HG02981 (cell line): ENCODE measurements at regions not wholly inside any gene's neighbourhood (a gene's known extent, or its start where the extent isn't known, plus 50 kb on each side); places are given as distances from the start of the nearest gene placed in this dataset.

Source experiments
- ATAC-seq: cut with Tn5 transposase; IDR thresholded peaks from one replicate; pipeline ENCODE4 v1.9.1; 2021; ENCODE audit warnings: mild to moderate bottlenecking, moderate library complexity; ENCODE audit not compliant: unreplicated experiment

DNA sequence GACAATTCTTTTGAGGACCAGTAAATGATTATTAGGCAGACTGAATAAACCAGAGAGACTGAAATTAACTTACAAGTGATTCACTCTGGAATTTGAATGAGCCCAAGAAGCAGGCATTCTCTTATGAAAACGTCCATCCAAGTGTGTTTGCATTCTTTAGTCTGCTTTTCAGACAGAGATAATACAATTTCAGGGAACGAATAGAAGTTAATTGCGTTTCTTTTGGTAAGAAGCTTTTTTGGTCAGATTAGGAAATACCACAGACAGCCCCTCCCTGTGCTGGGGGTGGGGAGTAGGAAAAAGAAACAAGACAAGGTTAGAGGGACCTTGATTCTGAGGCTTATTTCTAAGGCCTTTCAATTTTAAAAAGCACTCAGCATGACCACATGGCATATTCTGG, 874.4 kb downstream of the SUCLG1 start:
- no peak for ATAC-seq

DNA sequence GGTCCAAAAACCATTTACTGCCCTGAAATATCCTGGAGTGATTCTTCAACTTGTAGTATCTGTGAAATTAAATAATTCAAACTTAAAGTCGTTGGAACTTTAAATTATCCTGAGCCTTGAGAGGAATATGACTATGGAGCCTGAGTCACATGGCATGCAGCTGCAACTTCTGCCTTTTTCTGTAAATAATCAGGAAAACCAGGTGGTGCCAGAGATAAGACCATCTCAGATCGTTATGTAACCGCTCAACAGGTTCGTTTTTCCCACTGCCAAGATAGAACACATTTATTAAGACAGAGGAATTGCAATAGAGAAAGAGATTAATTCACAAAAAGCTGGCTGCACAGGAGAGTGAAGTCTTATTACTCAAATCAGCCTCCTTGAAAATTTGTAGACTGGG, 876.5 kb downstream of the SUCLG1 start:
- no peak for ATAC-seq

DNA sequence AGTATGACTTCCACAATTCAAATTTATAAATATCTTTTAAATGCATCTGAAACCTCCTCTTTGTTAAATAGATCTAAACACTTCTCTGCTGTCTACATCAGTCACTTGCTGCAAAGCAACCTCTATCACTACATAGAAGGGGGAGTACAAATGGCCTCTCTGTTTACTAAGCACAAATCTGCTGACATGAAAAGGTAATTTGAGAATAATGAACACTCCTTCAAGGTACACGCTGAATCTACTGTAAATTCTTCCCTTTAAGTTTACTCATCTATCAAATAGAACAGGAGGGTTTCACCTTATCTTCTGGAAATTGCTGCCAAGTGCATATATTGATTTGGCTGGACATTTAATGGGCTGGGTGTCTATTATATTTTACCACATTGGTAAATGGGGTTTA, 879.6 kb downstream of the SUCLG1 start:
- no peak for ATAC-seq

GRCh38 chr2:83578405-83578804, 880.7 kb downstream of the SUCLG1 start:
- ATAC-seq, result no peak

DNA sequence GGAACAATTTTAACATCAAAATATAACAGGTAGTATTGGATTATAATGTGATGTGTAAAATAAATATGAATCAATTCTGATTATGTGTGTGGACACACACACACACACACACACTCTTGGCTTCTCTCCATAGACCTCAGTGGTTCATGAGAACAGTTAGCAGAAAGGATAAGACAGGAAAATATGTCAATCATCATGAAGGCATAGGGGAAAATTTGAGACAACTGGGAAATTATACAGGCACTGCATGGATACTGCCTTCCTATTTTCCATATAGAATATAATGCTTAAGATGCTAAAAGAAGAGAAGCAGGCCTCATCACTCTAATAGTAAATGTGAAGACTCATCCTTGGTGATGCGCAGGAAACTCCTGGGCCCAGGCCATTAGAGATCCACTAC, 884.5 kb downstream of the SUCLG1 start:
- ATAC-seq, result no peak

- no peak for ATAC-seq
Measured at GRCh38 chr2:83573060-83573459, 886.0 kb downstream of the SUCLG1 start.

GRCh38 chr2:83572400-83572799, 886.7 kb downstream of the SUCLG1 start:
- ATAC-seq, result no peak

GRCh38 chr2:83567551-83567950, 891.5 kb downstream of the SUCLG1 start:
- no peak for ATAC-seq

- no peak for ATAC-seq
Measured at GRCh38 chr2:83565626-83566025, 893.5 kb downstream of the SUCLG1 start.

GRCh38 chr2:83565181-83565580, 893.9 kb downstream of the SUCLG1 start:
- ATAC-seq, result no peak

- no peak for ATAC-seq
Measured at GRCh38 chr2:83561592-83561991, 897.5 kb downstream of the SUCLG1 start.

DNA sequence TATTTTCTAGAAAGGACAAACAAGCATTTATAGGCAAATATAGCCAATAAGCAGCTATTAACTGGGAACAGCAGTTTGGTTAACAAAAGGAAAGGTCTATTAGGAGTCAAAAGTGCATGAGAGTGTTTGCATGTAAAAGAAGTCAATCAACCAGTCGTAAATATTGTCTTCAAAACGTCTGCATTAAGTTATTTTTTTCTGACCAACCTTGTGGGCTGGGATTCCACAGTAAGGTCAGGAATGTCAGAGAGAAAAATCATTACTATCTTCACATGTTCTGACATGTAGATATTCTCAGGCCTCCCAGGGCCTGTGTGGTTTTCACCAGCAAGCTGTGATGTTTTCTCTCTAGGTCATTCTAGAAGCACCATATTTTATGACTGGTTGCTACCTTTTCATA, 922.5 kb downstream of the SUCLG1 start:
- ATAC-seq, result no peak

- no peak for ATAC-seq
Measured at GRCh38 chr2:83534416-83534815, 924.7 kb downstream of the SUCLG1 start.

DNA sequence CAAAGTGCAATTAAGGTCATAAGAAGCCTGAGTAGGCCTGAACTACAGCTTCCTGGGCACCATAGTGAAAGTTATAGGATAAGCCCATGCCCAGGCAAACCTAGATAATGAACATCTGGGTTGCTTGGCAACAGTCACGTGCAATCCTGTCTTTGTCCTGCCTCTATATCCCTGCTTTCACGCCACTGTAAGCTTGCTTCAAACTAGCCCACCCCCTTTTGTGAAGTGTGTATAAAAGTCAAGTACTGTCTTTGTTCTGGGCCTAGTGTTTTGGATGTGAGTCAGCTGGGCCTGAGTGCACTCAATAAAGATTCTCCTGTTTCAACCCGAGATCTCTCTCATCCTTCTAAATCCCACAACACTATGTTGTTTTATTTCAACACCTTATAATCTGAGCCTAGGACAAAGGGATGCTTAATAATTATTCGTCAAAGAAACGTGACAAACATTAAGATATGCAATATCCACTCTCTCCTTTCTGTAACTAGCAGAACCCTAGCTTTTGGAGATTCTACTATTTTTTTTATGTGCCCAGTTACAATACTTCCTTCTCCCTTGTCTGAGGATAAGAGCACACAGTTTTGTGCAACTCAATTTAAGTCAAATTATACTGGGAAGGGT, 927.8 kb downstream of the SUCLG1 start:
- no peak for ATAC-seq

DNA sequence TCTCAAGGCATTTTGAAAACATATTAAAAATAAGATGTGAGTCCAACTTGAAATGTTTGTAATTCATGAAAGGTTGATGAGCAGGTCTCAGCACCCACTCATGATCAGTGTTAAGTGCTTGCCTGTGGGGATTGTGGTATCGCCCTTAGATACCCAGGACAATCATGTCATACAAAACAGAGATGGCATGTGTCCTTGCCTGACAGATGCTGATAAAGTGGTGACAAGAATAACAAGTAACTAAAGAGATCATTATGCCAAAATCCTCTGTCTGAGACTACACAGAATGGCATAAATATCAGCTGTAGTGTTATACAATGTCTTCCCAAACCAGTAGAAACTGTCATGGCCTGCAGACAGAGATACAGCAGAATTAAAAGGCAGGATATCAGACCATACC, 930.3 kb downstream of the SUCLG1 start:
- ATAC-seq, result no peak

DNA sequence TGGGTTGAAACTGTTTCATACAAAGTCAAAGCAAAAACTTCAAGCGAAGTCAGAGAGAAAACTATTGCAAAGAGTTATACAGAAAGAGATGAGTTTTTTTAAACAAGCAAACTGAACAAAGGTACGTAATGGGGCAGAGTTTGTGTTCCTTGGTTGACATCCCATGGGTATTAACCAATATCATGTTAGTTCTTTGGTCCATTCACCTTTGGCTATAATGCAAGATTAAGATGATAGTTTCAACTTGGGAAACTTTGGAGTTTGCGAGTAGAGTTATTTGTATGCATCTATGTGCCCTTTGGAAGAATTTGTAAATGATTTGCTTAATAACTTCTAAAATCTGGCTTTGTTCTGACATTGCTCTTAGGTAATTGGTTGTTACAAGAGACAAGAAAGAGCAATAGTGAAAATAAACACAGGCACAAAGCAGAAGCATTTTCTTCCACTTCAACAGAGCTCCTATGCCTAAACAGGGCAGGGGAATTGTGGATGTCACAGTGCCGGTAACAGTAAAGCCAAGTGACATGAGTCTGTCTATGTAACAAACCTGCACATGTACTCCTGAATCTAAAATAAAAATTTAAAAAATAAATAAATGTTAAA, 936.1 kb downstream of the SUCLG1 start:
- ATAC-seq, result no peak

DNA sequence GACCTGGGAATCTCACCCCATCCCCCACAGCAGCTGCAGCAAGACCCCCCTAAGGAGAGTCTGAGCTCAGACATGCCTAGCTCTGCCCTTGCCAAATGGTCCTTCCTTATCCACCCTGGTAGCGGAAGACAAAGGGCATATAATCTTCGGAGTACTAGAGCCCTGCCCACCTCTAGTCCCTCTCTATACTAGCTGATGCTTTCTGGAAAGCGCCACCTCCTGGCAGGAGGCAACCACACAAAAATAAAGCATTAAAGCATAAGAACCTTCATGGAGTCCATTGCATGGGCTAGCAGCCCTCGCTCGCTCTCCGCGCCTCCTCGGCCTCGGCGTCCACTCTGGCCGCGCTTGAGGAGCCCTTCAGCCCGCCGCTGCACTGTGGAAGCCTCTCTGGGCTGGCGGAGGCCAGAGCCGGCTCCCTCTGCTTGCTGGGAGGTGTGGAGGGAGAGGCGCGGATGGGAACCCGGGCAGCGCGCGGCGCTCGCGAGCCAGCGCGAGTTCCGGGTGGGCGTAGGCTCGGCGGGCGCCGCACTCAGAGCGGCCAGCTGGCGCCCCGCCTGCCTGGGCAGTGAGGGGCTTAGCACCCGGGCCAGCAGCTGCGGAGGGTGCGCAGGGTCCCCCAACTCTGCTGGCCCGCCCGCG, 941.2 kb downstream of the SUCLG1 start:
- ATAC-seq, result no peak

DNA sequence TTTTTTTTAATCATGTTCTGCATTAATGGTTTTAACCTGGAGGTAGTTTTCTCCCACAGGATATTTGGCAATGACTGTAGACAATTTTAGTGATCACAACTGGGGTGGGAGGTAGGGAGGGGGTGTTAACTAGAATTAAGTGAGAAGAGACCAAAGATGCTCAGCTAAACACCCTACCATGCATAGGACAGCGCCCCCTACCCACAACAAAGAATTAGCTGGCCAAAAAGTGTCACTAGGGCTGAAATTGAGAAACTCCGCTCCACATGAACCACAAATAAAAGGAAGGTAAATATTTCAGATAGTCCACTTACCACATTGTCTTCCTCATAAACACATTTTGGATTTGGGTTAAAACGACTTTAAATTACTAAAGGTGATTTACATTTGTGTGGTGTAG, 942.6 kb downstream of the SUCLG1 start:
- no peak for ATAC-seq

DNA sequence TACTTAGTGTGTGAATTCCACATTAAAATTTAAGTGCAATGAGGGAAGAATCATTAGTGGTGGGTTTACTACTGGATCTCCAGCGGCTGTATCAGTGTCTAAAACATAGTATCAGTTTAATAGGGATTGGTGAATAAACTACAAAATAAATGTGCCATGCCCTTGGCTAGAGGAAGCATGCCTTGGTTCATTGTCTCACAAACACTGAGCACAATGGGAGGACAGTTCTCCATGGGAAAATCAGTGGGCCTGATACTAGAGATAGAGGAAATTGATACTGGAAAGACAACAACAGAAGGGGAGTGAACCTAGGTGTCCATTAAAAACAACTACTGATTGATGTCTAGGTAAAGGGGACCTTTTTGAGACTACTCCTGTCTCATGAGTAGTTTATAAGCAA, 971.6 kb downstream of the SUCLG1 start:
- no peak for ATAC-seq

- ATAC-seq, result no peak
Measured at GRCh38 chr2:83481436-83481835, 977.6 kb downstream of the SUCLG1 start.

DNA sequence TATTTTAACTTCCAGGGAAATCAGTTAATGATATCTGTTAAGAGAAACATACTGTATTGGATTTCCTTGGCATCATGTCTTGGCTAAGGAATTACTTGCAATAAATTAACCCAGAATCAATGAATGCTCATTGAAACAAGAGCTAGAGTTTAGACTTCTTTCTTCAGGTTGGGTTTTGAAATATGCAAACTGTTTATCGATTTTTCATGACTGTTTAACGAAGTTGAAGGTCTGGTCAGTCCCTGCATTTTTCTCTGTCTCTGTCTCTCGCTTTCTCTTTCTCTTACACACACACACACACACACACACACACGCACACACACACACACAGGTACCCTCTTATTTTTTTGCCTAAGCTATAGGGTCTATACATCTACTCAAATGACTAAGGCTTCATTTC, 981.0 kb downstream of the SUCLG1 start:
- ATAC-seq, result no peak

- no peak for ATAC-seq
Measured at GRCh38 chr2:83475371-83475770, 983.7 kb downstream of the SUCLG1 start.

- ATAC-seq, result no peak
Measured at GRCh38 chr2:83471655-83472054, 987.4 kb downstream of the SUCLG1 start.
